Nephron progenitor cell (in vitro differentiated cells): ENCODE measurements at regions not wholly inside any gene's neighbourhood (a gene's known extent, or its start where the extent isn't known, plus 50 kb on each side); places are given as distances from the start of the nearest gene placed in this dataset.
A peak's percentile ranks its signal among the peaks of the same experiment; 100 is the strongest.

Experiments used
- DNase-seq: peaks from one replicate; pipeline ENCODE4 v3.0.0; 2021
- H3K27ac Mint-ChIP-seq: 2 replicates; pipeline ENCODE4 v1.8.0; 2021; ENCODE audit warnings: mild to moderate bottlenecking, moderate library complexity, mixed read lengths
- H3K27me3 Mint-ChIP-seq: 2 replicates; pipeline ENCODE4 v1.8.0; 2021; ENCODE audit warnings: mild to moderate bottlenecking, low read depth, mixed read lengths; ENCODE audit not compliant: poor library complexity
- H3K36me3 Mint-ChIP-seq: 2 replicates; pipeline ENCODE4 v1.8.0; 2021; ENCODE audit warnings: low read depth, mixed read lengths
- H3K4me1 Mint-ChIP-seq: 2 replicates; pipeline ENCODE4 v1.8.0; 2021; ENCODE audit warnings: mixed read lengths
- H3K4me3 Mint-ChIP-seq: 2 replicates; pipeline ENCODE4 v1.8.0; 2021; ENCODE audit warnings: mild to moderate bottlenecking, moderate library complexity, mixed read lengths
- H3K9me3 Mint-ChIP-seq: 2 replicates; pipeline ENCODE4 v1.8.0; 2021; ENCODE audit warnings: mild to moderate bottlenecking, moderate library complexity, mixed read lengths
- TF ChIP-seq, protein P1 (sequence below): fragments of 200-600 bp; sonication (generic); IDR thresholded peaks from 2 replicates; pipeline ENCODE4 v1.5.0; 2021; ENCODE audit warnings: antibody characterized with exemption

GRCh38 chr2:118492335-118492734, 355.1 kb downstream of the EN1 start:
- H3K36me3 Mint-ChIP-seq = no peaks in the 10 kb centered on the region
- H3K9me3 Mint-ChIP-seq = peaks cover 6% of the 10 kb centered on the region
- H3K27me3 Mint-ChIP-seq = peaks cover 31% of the 10 kb centered on the region
- DNase-seq = no peak
- TF ChIP-seq, protein P1, sequence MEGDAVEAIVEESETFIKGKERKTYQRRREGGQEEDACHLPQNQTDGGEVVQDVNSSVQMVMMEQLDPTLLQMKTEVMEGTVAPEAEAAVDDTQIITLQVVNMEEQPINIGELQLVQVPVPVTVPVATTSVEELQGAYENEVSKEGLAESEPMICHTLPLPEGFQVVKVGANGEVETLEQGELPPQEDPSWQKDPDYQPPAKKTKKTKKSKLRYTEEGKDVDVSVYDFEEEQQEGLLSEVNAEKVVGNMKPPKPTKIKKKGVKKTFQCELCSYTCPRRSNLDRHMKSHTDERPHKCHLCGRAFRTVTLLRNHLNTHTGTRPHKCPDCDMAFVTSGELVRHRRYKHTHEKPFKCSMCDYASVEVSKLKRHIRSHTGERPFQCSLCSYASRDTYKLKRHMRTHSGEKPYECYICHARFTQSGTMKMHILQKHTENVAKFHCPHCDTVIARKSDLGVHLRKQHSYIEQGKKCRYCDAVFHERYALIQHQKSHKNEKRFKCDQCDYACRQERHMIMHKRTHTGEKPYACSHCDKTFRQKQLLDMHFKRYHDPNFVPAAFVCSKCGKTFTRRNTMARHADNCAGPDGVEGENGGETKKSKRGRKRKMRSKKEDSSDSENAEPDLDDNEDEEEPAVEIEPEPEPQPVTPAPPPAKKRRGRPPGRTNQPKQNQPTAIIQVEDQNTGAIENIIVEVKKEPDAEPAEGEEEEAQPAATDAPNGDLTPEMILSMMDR = peak; percentile 37
- H3K4me1 Mint-ChIP-seq = no peaks in the 10 kb centered on the region
- H3K4me3 Mint-ChIP-seq = no peak overlapping the region
- no peak overlapping the region for H3K27ac Mint-ChIP-seq

DNA sequence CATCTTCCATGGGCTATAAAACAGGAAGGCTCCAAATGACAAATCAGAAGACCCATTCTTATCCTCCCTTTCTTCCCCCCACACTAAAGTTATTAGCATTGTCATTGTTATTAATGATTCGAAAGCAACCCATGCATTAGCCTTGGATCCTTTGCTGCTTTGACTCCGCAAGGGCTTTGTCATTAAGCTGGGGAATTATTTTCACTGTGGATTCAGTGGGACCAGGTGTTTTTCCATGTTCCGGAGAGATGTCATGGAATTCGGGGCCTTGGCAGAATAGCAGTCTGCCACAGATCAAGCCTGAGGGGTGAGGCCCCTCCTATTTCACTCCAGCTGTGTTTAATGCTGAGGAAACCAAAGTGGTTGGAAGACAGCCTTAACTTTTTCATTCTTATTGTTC, 357.1 kb downstream of the EN1 start:
- Mint-ChIP-seq H3K9me3 (peaks cover 13% of the 10 kb centered on the region), H3K4me1 (no peaks in the 10 kb centered on the region), H3K27me3 (peaks cover 29% of the 10 kb centered on the region), H3K4me3 (no peak overlapping the region), H3K36me3 (no peaks in the 10 kb centered on the region), H3K27ac (no peak overlapping the region)
- no peak for DNase-seq
- TF ChIP-seq, protein P1 = no peak

DNA sequence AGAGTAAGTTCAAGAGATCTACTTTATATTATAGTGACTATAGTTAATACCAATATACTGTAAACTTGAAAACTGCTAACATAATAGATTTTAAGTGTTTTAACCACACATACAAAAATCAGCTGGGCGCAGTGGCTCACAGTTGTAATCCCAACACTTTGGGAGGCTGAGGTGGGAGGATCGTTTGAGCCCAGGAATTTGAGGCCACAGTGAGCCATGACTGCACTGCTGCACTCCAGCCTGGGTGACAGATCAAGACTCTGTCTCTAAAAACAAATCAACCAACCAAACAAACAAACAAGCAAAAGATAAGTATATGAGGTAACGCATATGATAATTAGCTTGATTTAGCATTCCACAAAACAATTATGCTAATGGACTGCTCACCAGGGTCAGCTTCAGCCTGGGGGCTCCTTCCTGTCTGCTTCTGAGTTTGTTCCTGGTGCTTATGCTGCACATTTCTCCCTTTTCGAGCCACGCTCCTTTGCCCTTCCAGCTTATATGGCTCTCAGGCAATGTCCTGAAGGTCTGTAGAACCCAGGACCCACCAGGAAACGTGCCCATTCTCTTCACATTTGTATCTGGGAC, 357.6 kb downstream of the EN1 start:
- no peak overlapping the region for H3K4me3 Mint-ChIP-seq
- H3K36me3 Mint-ChIP-seq = no peaks in the 10 kb centered on the region
- no peak for DNase-seq
- peaks cover 30% of the 10 kb centered on the region for H3K27me3 Mint-ChIP-seq
- no peak overlapping the region for H3K27ac Mint-ChIP-seq
- TF ChIP-seq, protein P1 = no peak
- H3K4me1 Mint-ChIP-seq = no peaks in the 10 kb centered on the region
- peaks cover 13% of the 10 kb centered on the region for H3K9me3 Mint-ChIP-seq

DNA sequence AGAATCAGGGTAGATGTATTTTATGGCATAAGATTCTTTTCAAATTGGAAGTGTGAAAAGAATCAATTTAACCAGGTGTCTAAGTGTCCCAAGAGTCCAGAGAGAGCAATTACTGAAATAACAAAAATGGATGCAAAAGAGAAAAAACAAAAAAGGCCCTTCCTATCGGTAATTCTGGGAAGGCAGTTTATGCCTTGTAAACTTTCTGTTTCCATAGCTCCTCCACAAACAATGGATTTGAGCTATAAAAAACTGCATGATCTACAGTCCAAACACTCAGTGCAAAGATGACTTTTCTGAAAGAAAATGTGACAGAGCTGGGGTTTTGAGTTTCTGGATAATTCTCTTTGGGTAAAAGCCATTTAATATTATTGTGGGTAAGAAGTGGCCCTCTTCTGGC, 366.1 kb downstream of the EN1 start:
- H3K27ac Mint-ChIP-seq = no peak overlapping the region
- H3K9me3 Mint-ChIP-seq = peaks cover 5% of the 10 kb centered on the region
- no peak for DNase-seq
- no peaks in the 10 kb centered on the region for H3K36me3 Mint-ChIP-seq
- H3K4me1 Mint-ChIP-seq = peaks cover 19% of the 10 kb centered on the region
- no peak overlapping the region for H3K4me3 Mint-ChIP-seq
- TF ChIP-seq, protein P1 = no peak
- H3K27me3 Mint-ChIP-seq = peaks cover 37% of the 10 kb centered on the region

- H3K36me3 Mint-ChIP-seq = no peaks in the 10 kb centered on the region
- no peak overlapping the region for H3K4me3 Mint-ChIP-seq
- peaks cover 36% of the 10 kb centered on the region for H3K4me1 Mint-ChIP-seq
- TF ChIP-seq, protein P1 = no peak
- H3K27ac Mint-ChIP-seq = no peak overlapping the region
- peaks cover 50% of the 10 kb centered on the region for H3K27me3 Mint-ChIP-seq
- DNase-seq = no peak
- no peaks in the 10 kb centered on the region for H3K9me3 Mint-ChIP-seq
Measured at GRCh38 chr2:118479020-118479419, 368.4 kb downstream of the EN1 start.

DNA sequence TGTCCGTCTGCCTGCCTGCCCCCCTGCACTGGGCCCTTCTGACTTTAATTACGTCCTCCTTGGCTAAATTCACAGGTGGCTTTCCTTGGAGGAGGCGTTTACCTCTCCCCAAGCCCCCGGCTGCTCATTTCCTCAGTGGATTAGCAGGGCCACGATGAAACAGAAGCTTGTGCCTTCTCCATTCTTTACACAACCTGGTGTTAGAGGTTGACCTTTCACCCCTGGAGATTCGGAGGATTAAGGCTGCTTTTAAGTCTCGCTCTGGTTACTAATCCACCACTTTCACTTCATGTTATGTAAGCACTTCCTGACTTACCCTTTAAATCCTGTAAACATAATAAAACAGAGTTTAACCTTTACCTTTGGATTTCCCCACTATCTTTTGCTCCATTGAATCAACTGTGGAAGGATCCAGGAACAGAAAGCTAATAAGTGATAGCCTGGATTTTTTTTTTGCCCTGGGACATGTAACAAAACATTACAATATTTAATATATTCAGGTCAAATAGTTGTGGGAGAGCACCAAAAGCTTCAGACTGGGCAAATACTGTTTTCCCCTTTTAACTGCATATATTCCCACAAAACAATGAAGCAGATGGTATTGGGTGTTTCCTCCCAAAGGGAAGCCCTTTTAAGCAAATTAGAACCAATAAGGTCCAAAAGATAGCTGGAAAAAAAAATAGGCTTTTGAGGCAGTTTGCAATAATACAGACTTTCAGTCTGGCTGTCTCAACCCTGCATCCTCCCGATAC, 370.2 kb downstream of the EN1 start:
- TF ChIP-seq, protein P1 = no peak
- Mint-ChIP-seq H3K27ac (no peak overlapping the region), H3K9me3 (no peaks in the 10 kb centered on the region), H3K4me3 (no peak overlapping the region), H3K4me1 (peaks cover 39% of the 10 kb centered on the region), H3K36me3 (no peaks in the 10 kb centered on the region), H3K27me3 (peaks cover 47% of the 10 kb centered on the region)
- DNase-seq = peak; percentile 10
